ENCODE measurements at regions not wholly inside any gene's neighbourhood (a gene's known extent, or its start where the extent isn't known, plus 50 kb on each side); places are given as distances from the start of the nearest gene placed in this dataset.

DNA sequence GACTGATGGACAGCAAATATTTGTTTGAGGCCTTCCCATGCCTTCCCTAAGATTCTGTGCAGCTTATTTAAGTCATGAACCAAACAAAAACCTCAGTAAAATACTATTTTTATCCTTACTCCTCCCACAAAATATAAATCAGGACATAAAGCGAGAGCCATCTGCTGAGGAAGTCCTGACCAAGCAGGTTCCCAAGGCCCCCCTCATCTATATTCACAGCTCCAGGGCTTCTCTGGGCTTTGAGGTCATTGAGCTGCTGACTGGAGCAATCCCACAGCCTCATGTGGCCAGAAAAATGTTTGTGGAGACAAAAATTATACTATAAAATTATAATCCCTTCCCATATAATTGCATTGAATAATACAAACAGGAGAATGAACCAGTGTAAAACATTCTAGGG, 846.2 kb downstream of the ADGRL2 start:
- Mint-ChIP-seq H3K27me3 (ENCODE audit: low read depth) (no peaks in the 10 kb centered on the region), H3K36me3 (ENCODE audit: low read depth) (no peaks in the 10 kb centered on the region), H3K27ac (ENCODE audit: unreplicated experiment) (no peak overlapping the region), H3K4me1 (peaks cover 7% of the 10 kb centered on the region), H3K9me3 (no peaks in the 10 kb centered on the region), H3K4me3 (no peak overlapping the region)
- TF ChIP-seq, protein P1, sequence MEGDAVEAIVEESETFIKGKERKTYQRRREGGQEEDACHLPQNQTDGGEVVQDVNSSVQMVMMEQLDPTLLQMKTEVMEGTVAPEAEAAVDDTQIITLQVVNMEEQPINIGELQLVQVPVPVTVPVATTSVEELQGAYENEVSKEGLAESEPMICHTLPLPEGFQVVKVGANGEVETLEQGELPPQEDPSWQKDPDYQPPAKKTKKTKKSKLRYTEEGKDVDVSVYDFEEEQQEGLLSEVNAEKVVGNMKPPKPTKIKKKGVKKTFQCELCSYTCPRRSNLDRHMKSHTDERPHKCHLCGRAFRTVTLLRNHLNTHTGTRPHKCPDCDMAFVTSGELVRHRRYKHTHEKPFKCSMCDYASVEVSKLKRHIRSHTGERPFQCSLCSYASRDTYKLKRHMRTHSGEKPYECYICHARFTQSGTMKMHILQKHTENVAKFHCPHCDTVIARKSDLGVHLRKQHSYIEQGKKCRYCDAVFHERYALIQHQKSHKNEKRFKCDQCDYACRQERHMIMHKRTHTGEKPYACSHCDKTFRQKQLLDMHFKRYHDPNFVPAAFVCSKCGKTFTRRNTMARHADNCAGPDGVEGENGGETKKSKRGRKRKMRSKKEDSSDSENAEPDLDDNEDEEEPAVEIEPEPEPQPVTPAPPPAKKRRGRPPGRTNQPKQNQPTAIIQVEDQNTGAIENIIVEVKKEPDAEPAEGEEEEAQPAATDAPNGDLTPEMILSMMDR (conservative IDR thresholded peaks at IDR 0.05): no peak
- DNase-seq (ENCODE audit: low read depth, low spot score): no peak

DNA sequence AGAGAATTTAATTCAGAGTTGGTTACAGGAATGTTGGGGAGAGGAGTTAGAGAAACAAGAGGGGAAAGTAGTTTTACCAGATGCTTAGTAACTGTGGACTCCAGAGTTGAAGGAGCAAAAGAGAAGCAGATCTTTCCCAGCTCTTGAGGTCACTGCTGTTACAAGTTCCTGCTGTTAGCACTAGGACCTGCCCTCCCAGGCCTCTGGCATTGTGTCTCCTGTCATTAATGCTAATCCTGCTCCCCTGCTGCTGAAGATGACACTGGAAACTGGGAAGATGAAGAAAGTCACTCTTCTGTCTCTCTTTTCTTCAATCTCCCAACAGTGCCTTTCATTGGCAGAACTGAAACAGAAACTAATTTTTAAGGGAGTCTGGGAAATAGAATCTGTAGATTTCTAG, 845.6 kb downstream of the ADGRL2 start:
- DNase-seq (ENCODE audit: low read depth, low spot score): no peak
- TF ChIP-seq, protein P1 (conservative IDR thresholded peaks at IDR 0.05): no peak
- H3K4me1 Mint-ChIP-seq: peaks cover 7% of the 10 kb centered on the region
- no peaks in the 10 kb centered on the region for H3K36me3 Mint-ChIP-seq (ENCODE audit: low read depth)
- no peaks in the 10 kb centered on the region for H3K9me3 Mint-ChIP-seq
- H3K4me3 Mint-ChIP-seq: no peak overlapping the region
- H3K27me3 Mint-ChIP-seq (ENCODE audit: low read depth): no peaks in the 10 kb centered on the region
- H3K27ac Mint-ChIP-seq (ENCODE audit: unreplicated experiment): peak overlapping the region; percentile 41

- H3K27me3 Mint-ChIP-seq (ENCODE audit: low read depth): no peaks in the 10 kb centered on the region
- H3K9me3 Mint-ChIP-seq: no peaks in the 10 kb centered on the region
- H3K4me1 Mint-ChIP-seq: peaks cover 7% of the 10 kb centered on the region
- DNase-seq (ENCODE audit: low read depth, low spot score): no peak
- TF ChIP-seq, protein P1 (conservative IDR thresholded peaks at IDR 0.05): no peak
- no peaks in the 10 kb centered on the region for H3K36me3 Mint-ChIP-seq (ENCODE audit: low read depth)
- no peak overlapping the region for H3K4me3 Mint-ChIP-seq
- H3K27ac Mint-ChIP-seq (ENCODE audit: unreplicated experiment): no peak overlapping the region
Observed at GRCh38 chr1:82644186-82644915, 843.6 kb downstream of the ADGRL2 start.

DNA sequence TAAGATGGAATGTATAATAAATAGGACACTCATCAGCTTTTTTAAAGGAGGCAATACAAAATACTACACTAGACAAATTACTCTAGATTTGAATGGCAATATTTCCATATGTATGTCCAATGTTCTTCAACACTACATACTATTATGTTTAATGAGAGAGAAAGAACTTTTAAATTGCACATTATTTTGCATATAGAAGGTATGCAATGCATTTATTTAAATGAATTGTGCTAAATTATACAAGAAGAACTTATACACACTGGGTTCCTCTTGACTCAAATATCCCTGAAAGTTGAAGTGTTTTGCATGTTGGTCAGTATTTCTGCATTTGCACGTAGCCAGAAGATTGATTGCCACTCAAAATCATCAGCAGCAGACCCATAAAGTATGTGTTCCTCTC, 839.6 kb downstream of the ADGRL2 start:
- H3K27ac Mint-ChIP-seq (ENCODE audit: unreplicated experiment): no peak overlapping the region
- no peak for DNase-seq (ENCODE audit: low read depth, low spot score)
- H3K4me1 Mint-ChIP-seq: no peaks in the 10 kb centered on the region
- peaks cover 2% of the 10 kb centered on the region for H3K9me3 Mint-ChIP-seq
- TF ChIP-seq, protein P1 (conservative IDR thresholded peaks at IDR 0.05): no peak
- H3K27me3 Mint-ChIP-seq (ENCODE audit: low read depth): no peaks in the 10 kb centered on the region
- H3K36me3 Mint-ChIP-seq (ENCODE audit: low read depth): no peaks in the 10 kb centered on the region
- H3K4me3 Mint-ChIP-seq: no peak overlapping the region

DNA sequence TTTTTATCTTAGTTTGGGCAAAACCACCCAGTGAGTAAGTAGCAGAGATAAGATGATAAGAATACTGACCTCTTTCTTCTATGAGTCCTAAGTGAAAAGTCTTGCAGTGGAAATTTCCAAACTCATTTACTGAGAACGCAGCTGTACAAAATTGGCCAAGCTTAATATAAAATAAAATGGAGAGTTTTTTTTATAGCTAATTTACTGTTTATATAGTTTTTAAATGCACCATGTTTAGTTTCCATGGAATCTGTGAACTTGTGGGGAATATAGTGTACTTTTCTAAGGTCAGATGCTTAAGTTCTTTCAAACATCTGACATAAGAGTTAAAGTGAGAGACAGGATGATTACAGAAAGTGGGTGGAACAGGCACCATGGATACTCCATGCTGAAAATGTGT, 833.5 kb downstream of the ADGRL2 start:
- Mint-ChIP-seq H3K9me3 (peaks cover 8% of the 10 kb centered on the region), H3K27me3 (ENCODE audit: low read depth) (no peaks in the 10 kb centered on the region), H3K4me3 (no peak overlapping the region), H3K27ac (ENCODE audit: unreplicated experiment) (no peak overlapping the region), H3K36me3 (ENCODE audit: low read depth) (no peaks in the 10 kb centered on the region), H3K4me1 (no peaks in the 10 kb centered on the region)
- TF ChIP-seq, protein P1 (conservative IDR thresholded peaks at IDR 0.05): no peak
- DNase-seq (ENCODE audit: low read depth, low spot score): no peak
